ENCODE measurements at regions not wholly inside any gene's neighbourhood (a gene's known extent, or its start where the extent isn't known, plus 50 kb on each side); places are given as distances from the start of the nearest gene placed in this dataset.

- Histone ChIP-seq H3K9me3 (ENCODE audit: control insufficient read depth, insufficient read depth, low read length) (no peaks in the 10 kb centered on the region), H3K4me1 (ENCODE audit: control insufficient read depth, insufficient read depth, low read length) (no peaks in the 10 kb centered on the region), H3K27ac (ENCODE audit: low read length) (no peak overlapping the region), H3K4me3 (ENCODE audit: low read length) (no peak overlapping the region), H3K36me3 (ENCODE audit: control insufficient read depth, insufficient read depth, low read length) (no peaks in the 10 kb centered on the region), H3K27me3 (ENCODE audit: control insufficient read depth, insufficient read depth, low read length) (no peaks in the 10 kb centered on the region)
- Mint-ChIP-seq H3K27ac (no peak overlapping the region), H3K36me3 (peaks cover 6% of the 10 kb centered on the region), H3K4me1 (no peaks in the 10 kb centered on the region), H3K9me3 (peaks cover 5 to 25% of the 10 kb centered on the region in 2 donors), H3K4me3 (no peak overlapping the region), H3K27me3 (ENCODE audit: low read depth in 2 of 2) (no peaks in the 10 kb centered on the region)
- intact Hi-C loops (cut with micrococcal nuclease) = no loop called here
- 86% methylated on average over 3 of the region's 3 CpGs for WGBS (ENCODE audit: insufficient coverage)
- DNase-seq (no peak), ATAC-seq (no peak)
- TF ChIP-seq CTCF (IDR thresholded peaks at IDR 0.05) = no peak
Measured at GRCh38 chr18:64399566-64399965, 250.7 kb upstream of the LINC00305 start.

- no peaks in the 10 kb centered on the region for H3K4me1 ChIP-seq (ENCODE audit: control insufficient read depth, insufficient read depth, low read length)
- H3K4me3 ChIP-seq (ENCODE audit: low read length) = no peak overlapping the region
- H3K36me3 ChIP-seq (ENCODE audit: control insufficient read depth, insufficient read depth, low read length) = no peaks in the 10 kb centered on the region
- ATAC-seq (no peak), DNase-seq (no peak)
- intact Hi-C loops (cut with micrococcal nuclease) = no loop called here
- H3K27me3 Mint-ChIP-seq (ENCODE audit: low read depth in 2 of 2) = no peaks in the 10 kb centered on the region
- no peak overlapping the region for H3K27ac Mint-ChIP-seq
- 80% methylated on average over 1 of the region's 1 CpG for WGBS (ENCODE audit: insufficient coverage)
- H3K36me3 Mint-ChIP-seq = peaks cover 6% of the 10 kb centered on the region
- H3K9me3 ChIP-seq (ENCODE audit: control insufficient read depth, insufficient read depth, low read length) = no peaks in the 10 kb centered on the region
- no peak overlapping the region for H3K27ac ChIP-seq (ENCODE audit: low read length)
- no peak for TF ChIP-seq CTCF (IDR thresholded peaks at IDR 0.05)
- no peak overlapping the region for H3K4me3 Mint-ChIP-seq
- H3K27me3 ChIP-seq (ENCODE audit: control insufficient read depth, insufficient read depth, low read length) = no peaks in the 10 kb centered on the region
- H3K9me3 Mint-ChIP-seq = peaks cover 3 to 23% of the 10 kb centered on the region in 2 donors
- H3K4me1 Mint-ChIP-seq = no peaks in the 10 kb centered on the region
Measured at GRCh38 chr18:64398320-64398719, 249.4 kb upstream of the LINC00305 start.

- Mint-ChIP-seq H3K36me3 (no peaks in the 10 kb centered on the region), H3K9me3 (peaks cover 9 to 44% of the 10 kb centered on the region in 2 donors), H3K27me3 (ENCODE audit: low read depth in 2 of 2) (no peaks in the 10 kb centered on the region), H3K4me3 (no peak overlapping the region), H3K4me1 (no peaks in the 10 kb centered on the region), H3K27ac (no peak overlapping the region)
- Histone ChIP-seq H3K27ac (ENCODE audit: low read length) (no peak overlapping the region), H3K4me1 (ENCODE audit: control insufficient read depth, insufficient read depth, low read length) (no peaks in the 10 kb centered on the region), H3K36me3 (ENCODE audit: control insufficient read depth, insufficient read depth, low read length) (no peaks in the 10 kb centered on the region), H3K27me3 (ENCODE audit: control insufficient read depth, insufficient read depth, low read length) (no peaks in the 10 kb centered on the region), H3K4me3 (ENCODE audit: low read length) (no peak overlapping the region), H3K9me3 (ENCODE audit: control insufficient read depth, insufficient read depth, low read length) (no peaks in the 10 kb centered on the region)
- TF ChIP-seq CTCF (IDR thresholded peaks at IDR 0.05) = no peak
- intact Hi-C loops (cut with micrococcal nuclease) = no loop called here
- WGBS (ENCODE audit: insufficient coverage) = 67% methylated on average over 1 of the region's 1 CpG
- ATAC-seq (no peak), DNase-seq (no peak)
Measured at GRCh38 chr18:64392202-64392601, 243.3 kb upstream of the LINC00305 start.

GRCh38 chr18:64384101-64384500 lies 235.2 kb upstream of the LINC00305 start:
- ATAC-seq = no peak

More at GRCh38 chr18:64384101-64384500, 235.2 kb upstream of the LINC00305 start:
- DNase-seq = no peak
- no CpG with 5 or more reads among the region's 1 CpG for WGBS (ENCODE audit: insufficient coverage)
- H3K9me3 Mint-ChIP-seq = peaks cover 11 to 15% of the 10 kb centered on the region in 2 donors
- Histone ChIP-seq H3K36me3 (ENCODE audit: control insufficient read depth, insufficient read depth, low read length) (no peaks in the 10 kb centered on the region), H3K27me3 (ENCODE audit: control insufficient read depth, insufficient read depth, low read length) (no peaks in the 10 kb centered on the region), H3K4me3 (ENCODE audit: low read length) (no peak overlapping the region), H3K9me3 (ENCODE audit: control insufficient read depth, insufficient read depth, low read length) (no peaks in the 10 kb centered on the region), H3K27ac (ENCODE audit: low read length) (no peak overlapping the region), H3K4me1 (ENCODE audit: control insufficient read depth, insufficient read depth, low read length) (no peaks in the 10 kb centered on the region)
- H3K4me1 Mint-ChIP-seq = no peaks in the 10 kb centered on the region
- no peak overlapping the region for H3K4me3 Mint-ChIP-seq
- no peak overlapping the region for H3K27ac Mint-ChIP-seq
- no peaks in the 10 kb centered on the region for H3K27me3 Mint-ChIP-seq (ENCODE audit: low read depth in 2 of 2)
- no peaks in the 10 kb centered on the region for H3K36me3 Mint-ChIP-seq
- intact Hi-C loops (cut with micrococcal nuclease) = no loop called here
- TF ChIP-seq CTCF (IDR thresholded peaks at IDR 0.05) = no peak

All from natural killer cell (primary cell).